ENCODE measurements at regions not wholly inside any gene's neighbourhood (a gene's known extent, or its start where the extent isn't known, plus 50 kb on each side); places are given as distances from the start of the nearest gene placed in this dataset.

DNA sequence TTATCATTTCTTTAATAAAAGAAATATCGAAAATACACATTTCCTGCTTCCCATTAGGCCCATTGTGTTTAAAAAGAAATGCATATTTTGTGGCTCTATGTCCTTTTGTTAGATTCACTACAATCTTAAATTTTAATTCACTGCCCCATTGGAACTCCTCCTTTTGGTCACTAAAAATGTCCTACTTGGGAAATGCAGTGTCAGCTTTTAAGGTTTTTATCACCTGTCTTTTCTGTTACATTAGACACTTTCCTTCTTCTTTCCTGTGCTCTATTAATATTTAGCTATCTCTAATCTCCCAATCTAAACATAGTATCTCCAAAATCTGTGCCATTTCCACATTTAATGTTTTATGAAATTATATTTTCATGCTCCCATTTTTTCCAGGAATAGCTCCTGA lies 164.9 kb upstream of the SPOCK3 start:
- TF ChIP-seq ELF1 (IDR thresholded peaks at IDR 0.05; ENCODE audit: borderline replicate concordance, low read depth) (no peak), ZFX (IDR thresholded peaks at IDR 0.05) (no peak), RAD21 (IDR thresholded peaks at IDR 0.05; ENCODE audit: low read depth) (no peak), TCF7L2 (IDR thresholded peaks at IDR 0.05; ENCODE audit: borderline replicate concordance, extremely low read depth, insufficient read depth, insufficient read length) (no peak), CBX3 (IDR thresholded peaks at IDR 0.05; ENCODE audit: low read depth) (no peak), POLR2A (IDR thresholded peaks at IDR 0.05; ENCODE audit: borderline replicate concordance, extremely low read depth, insufficient read depth, insufficient read length) (no peak), ZNF274 (IDR thresholded peaks at IDR 0.05; ENCODE audit: low read depth, low read length) (no peak), EGR1 (IDR thresholded peaks at IDR 0.05; ENCODE audit: low read depth) (no peak), YY1 (IDR thresholded peaks at IDR 0.05; ENCODE audit: extremely low read depth, insufficient replicate concordance, low read depth, low read length) (no peak), SRF (IDR thresholded peaks at IDR 0.05; ENCODE audit: low read depth) (no peak)
- TF ChIP-seq, protein P1, sequence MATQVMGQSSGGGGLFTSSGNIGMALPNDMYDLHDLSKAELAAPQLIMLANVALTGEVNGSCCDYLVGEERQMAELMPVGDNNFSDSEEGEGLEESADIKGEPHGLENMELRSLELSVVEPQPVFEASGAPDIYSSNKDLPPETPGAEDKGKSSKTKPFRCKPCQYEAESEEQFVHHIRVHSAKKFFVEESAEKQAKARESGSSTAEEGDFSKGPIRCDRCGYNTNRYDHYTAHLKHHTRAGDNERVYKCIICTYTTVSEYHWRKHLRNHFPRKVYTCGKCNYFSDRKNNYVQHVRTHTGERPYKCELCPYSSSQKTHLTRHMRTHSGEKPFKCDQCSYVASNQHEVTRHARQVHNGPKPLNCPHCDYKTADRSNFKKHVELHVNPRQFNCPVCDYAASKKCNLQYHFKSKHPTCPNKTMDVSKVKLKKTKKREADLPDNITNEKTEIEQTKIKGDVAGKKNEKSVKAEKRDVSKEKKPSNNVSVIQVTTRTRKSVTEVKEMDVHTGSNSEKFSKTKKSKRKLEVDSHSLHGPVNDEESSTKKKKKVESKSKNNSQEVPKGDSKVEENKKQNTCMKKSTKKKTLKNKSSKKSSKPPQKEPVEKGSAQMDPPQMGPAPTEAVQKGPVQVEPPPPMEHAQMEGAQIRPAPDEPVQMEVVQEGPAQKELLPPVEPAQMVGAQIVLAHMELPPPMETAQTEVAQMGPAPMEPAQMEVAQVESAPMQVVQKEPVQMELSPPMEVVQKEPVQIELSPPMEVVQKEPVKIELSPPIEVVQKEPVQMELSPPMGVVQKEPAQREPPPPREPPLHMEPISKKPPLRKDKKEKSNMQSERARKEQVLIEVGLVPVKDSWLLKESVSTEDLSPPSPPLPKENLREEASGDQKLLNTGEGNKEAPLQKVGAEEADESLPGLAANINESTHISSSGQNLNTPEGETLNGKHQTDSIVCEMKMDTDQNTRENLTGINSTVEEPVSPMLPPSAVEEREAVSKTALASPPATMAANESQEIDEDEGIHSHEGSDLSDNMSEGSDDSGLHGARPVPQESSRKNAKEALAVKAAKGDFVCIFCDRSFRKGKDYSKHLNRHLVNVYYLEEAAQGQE (IDR thresholded peaks at IDR 0.05; ENCODE audit: low read depth) = no peak
- TF ChIP-seq, protein P2, sequence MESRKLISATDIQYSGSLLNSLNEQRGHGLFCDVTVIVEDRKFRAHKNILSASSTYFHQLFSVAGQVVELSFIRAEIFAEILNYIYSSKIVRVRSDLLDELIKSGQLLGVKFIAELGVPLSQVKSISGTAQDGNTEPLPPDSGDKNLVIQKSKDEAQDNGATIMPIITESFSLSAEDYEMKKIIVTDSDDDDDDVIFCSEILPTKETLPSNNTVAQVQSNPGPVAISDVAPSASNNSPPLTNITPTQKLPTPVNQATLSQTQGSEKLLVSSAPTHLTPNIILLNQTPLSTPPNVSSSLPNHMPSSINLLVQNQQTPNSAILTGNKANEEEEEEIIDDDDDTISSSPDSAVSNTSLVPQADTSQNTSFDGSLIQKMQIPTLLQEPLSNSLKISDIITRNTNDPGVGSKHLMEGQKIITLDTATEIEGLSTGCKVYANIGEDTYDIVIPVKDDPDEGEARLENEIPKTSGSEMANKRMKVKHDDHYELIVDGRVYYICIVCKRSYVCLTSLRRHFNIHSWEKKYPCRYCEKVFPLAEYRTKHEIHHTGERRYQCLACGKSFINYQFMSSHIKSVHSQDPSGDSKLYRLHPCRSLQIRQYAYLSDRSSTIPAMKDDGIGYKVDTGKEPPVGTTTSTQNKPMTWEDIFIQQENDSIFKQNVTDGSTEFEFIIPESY (IDR thresholded peaks at IDR 0.05; ENCODE audit: extremely low read depth, insufficient replicate concordance, low read length) = no peak
- Histone ChIP-seq H3K4me3 (replicated peaks in 1 of 2; ENCODE audit: low read depth in 1 of 2, low read length in 2 of 2) (no peak overlapping the region), H3K27me3 (ENCODE audit: insufficient read depth, low read length) (no peaks in the 10 kb centered on the region), H3K4me2 (ENCODE audit: low read length) (no peak overlapping the region), H4K20me1 (ENCODE audit: insufficient read depth) (no peaks in the 10 kb centered on the region), H3K9ac (ENCODE audit: low read length) (no peak overlapping the region), H3K27ac (ENCODE audit: low read depth, low read length) (no peak overlapping the region), H2AFZ (ENCODE audit: low read depth, low read length, poor library complexity, severe bottlenecking) (no peak overlapping the region), H3K9me3 (ENCODE audit: control insufficient read depth in 1 of 2, insufficient read depth in 1 of 2, low read depth in 1 of 2, low read length in 2 of 2) (no peaks in the 10 kb centered on the region), H3K4me1 (ENCODE audit: control insufficient read depth in 1 of 2, insufficient read depth in 2 of 2, low read length in 2 of 2) (no peaks in the 10 kb centered on the region), H3K79me2 (ENCODE audit: insufficient read depth, low read length) (no peaks in the 10 kb centered on the region), H3K9me2 (ENCODE audit: insufficient read depth) (no peaks in the 10 kb centered on the region), H3K36me3 (ENCODE audit: control insufficient read depth in 1 of 2, insufficient read depth in 2 of 2, low read length in 2 of 2) (no peaks in the 10 kb centered on the region)
- CTCF ChIA-PET = no interaction called here
- intact Hi-C loops (cut with micrococcal nuclease) = no loop called here
- ATAC-seq (no peak), DNase-seq (ENCODE audit: low read depth, low spot score) (no peak)
- BruUV-seq (replicated peaks) = no TSS peak
- POLR2A ChIA-PET = no interaction called here
- RAD21 ChIA-PET (ENCODE audit: low non-redundant PET in 1 of 2, low total read pairs in 2 of 2, uncharacterized antibody in 2 of 2, unreplicated experiment in 2 of 2) = no interaction called here

All from HCT116 (cell line).